ENCODE measurements at regions not wholly inside any gene's neighbourhood (a gene's known extent, or its start where the extent isn't known, plus 50 kb on each side); places are given as distances from the start of the nearest gene placed in this dataset.
"Not testable (repeated sequence)": the region's sequence is repeated elsewhere in the genome, so short reads cannot be mapped to it uniquely, and the experiment has no call there.

DNA sequence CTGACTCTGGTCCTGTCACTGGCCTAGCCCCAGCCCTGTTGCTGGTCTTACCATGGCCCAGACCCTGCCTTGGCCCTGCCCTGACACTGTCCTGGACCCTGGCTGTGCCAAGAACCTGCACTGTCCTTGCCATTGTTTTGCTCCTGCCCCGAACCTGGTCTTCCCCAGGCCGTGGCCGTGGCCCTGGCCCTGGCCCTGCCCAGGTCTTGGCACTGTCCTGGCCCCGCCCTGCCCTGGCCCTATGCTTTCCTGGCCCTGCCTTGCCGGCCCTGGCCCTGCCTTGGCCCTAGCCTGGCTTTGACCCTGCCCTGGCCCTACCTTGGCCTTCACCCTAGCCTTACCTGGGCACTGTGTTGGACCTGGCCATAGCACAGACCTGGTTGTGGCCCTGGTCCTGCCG lies 332.5 kb upstream of the PLGLB1 start:
- not testable (repeated sequence) for ATAC-seq

DNA sequence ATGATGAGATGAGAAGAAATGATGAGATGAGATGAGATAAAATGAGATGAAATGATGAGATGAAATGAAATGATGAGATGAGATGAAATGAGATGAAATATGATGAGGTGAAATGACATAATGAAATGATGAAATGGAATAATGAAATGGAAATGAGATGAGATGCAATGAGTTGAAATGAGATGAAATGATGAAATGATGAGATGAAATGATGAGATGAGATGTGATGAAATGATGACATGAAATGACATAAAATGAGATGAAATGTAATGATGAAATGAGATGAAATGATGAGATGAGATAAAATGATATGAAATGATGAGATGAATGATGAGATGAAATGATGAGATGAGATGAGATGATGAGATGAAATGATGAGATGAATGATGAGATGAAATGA lies 338.6 kb upstream of the PLGLB1 start:
- ATAC-seq, result not testable (repeated sequence)

DNA sequence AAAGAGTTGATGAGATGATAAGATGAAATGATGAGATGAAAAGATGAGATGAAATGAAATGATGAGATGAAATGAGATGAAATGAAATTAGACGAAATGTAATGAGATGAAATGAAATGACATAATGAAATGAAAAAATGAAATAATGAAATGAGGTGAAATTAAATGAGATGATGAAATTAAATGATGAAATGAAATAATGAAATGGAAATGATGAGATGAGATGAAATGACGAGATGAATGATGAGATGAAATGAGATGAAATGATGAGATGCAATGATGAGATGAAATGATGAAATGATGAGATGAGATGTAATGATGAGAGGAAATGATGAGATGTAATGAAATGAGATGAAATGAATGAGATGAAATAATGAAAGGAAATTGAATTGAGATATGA lies 339.3 kb upstream of the PLGLB1 start:
- ATAC-seq, result not testable (repeated sequence)

DNA sequence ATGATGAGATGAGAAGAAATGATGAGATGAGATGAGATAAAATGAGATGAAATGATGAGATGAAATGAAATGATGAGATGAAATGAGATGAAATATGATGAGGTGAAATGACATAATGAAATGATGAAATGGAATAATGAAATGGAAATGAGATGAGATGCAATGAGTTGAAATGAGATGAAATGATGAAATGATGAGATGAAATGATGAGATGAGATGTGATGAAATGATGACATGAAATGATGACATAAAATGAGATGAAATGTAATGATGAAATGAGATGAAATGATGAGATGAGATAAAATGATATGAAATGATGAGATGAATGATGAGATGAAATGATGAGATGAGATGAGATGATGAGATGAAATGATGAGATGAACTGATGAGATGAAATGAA lies 340.2 kb upstream of the PLGLB1 start:
- ATAC-seq, result not testable (repeated sequence)

DNA sequence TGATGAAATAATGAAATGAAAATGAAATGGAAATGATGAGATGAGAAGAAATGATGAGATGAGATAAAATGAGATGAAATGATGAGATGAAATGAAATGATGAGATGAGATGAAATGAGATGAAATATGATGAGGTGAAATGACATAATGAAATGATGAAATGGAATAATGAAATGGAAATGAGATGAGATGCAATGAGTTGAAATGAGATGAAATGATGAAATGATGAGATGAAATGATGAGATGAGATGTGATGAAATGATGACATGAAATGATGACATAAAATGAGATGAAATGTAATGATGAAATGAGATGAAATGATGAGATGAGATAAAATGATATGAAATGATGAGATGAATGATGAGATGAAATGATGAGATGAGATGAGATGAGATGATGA lies 342.7 kb upstream of the PLGLB1 start:
- not testable (repeated sequence) for ATAC-seq

DNA sequence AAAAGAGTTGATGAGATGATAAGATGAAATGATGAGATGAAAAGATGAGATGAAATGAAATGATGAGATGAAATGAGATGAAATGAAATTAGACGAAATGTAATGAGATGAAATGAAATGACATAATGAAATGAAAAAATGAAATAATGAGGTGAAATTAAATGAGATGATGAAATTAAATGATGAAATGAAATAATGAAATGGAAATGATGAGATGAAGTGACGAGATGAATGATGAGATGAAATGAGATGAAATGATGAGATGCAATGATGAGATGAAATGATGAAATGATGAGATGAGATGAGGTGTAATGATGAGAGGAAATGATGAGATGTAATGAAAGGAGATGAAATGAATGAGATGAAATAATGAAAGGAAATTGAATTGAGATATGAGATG lies 343.4 kb upstream of the PLGLB1 start:
- ATAC-seq, result not testable (repeated sequence)

DNA sequence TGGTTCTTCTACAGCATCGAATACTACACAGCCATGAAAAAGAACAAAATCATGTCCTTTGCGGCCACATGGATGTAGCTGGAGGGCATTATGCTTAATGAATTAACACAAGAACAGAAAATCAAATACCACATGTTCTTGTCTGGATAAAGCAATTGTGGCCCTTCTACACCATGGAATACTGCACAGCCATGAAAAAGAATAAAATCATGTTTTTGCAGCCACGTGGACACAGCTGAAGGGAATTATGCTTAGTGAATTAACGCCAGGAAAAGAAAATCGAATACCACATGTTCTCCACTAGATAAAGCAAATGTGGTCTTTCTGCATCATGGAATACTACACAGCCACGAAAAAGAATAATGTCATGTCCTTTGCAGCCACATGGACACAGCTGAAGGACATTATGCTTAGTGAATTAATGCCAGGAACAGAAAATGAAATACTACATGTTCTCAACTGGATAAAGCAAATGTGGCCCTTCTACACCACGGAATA lies 361.8 kb upstream of the PLGLB2 start:
- not testable (repeated sequence) for ATAC-seq

DNA sequence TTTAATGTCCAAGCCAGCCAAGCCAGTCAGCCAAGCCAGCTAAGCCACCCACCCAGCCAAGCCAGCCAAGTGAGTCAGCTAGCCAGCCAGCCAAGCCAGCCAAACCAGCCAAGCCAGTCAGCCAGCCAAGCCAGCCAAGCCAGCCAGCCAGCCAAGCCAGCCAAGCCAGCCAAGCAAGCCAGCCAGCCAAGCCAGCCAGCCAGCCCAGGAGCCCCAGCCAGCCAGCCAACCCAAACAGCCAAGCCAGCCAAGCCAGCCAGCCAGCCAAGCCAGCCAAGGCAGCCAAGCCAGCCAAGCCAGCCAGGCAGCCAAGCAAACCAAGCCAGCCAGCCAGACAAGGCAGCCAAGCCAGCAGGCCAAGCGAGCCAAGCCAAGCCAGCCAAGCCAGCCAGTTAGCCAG lies 352.1 kb upstream of the PLGLB2 start:
- ATAC-seq, result not testable (repeated sequence)

DNA sequence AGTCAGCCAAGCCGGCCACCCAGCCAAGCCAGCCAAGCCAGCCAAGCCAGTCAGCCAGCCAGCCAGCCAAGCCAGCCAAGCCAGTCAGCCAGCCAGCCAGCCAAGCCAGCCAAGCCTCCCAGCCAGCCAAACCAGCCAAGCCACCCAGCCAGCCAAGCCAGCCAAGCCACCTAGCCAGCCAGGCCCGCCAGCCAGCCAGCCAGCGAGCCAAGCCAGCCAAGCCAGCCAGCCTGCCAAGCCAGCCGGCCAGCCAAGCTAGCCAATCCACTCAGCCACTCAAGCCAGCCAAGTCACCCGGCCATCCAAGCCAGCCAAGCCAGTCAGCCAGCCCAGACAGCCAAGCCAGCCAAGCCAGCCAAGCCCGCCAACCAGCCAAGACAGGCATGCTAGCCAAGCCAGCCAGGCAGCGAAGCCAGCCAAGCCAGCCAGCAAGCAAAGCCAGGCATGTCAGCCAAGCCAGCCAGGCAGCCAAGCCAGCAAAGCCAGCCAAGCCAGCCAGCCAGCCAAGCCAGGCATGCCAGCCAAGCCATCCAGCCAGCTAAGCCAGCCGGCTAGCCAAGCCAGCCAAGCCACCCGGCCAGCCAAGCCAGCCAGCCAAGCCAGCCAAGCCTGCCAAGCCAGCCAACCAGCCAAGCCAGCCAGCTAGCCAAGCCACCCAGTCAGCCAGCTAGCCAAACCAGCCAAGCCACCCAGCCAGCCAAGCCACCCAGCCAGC lies 351.2 kb upstream of the PLGLB2 start:
- ATAC-seq, result not testable (repeated sequence)

DNA sequence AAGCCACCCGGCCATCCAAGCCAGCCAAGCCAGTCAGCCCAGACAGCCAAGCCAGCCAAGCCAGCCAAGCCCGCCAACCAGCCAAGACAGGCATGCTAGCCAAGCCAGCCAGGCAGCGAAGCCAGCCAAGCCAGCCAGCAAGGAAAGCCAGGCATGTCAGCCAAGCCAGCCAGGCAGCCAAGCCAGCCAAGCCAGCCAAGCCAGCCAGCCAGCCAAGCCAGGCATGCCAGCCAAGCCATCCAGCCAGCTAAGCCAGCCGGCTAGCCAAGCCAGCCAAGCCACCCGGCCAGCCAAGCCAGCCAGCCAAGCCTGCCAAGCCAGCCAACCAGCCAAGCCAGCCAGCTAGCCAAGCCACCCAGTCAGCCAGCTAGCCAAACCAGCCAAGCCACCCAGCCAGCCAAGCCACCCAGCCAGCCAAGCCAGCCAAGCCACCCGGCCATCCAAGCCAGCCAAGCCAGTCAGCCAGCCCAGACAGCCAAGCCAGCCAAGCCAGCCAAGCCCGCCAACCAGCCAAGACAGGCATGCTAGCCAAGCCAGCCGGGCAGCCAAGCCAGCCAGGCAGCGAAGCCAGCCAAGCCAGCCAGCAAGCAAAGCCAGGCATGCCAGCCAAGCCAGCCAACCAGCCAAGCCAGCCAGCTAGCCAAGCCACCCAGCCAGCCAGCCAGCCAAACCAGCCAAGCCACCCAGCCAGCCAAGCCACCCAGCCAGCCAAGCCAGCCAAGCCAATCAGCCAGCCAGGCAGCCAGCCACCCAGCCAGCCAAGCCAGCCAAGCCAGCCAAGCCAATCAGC lies 350.4 kb upstream of the PLGLB2 start:
- not testable (repeated sequence) for ATAC-seq

DNA sequence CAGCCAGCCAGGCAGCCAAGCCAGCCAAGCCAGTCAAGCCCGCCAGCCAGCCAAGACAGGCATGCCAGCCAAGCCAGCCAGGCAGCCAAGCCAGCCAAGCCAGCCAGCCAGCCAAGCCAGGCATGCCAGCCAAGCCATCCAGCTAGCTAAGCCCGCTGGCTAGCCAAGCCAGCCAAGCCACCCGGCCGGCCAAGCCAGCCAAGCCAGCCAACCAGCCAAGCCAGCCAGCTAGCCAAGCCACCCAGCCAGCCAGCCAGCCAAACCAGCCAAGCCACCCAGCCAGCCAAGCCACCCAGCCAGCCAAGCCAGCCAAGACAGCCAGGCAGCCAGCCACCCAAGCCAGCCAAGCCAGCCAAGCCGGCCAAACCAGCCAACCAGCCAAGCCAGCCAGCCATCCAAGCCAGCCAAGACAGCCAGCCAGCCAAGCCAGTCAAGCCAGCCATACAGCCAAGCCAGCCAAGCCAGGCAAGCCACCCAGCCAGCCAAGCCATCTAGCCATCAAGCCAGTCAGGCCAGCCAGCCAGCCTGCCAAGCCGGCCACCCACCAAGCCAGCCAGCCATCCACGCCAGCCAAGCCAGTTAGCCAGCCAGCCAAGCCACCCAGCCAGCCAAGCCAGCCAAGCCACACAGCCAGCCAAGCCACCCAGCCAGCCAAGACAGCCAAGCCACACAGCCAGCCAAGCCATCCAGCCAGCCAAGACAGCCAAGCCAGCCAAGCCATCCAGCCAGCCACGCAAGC lies 349.2 kb upstream of the PLGLB2 start:
- not testable (repeated sequence) for ATAC-seq

DNA sequence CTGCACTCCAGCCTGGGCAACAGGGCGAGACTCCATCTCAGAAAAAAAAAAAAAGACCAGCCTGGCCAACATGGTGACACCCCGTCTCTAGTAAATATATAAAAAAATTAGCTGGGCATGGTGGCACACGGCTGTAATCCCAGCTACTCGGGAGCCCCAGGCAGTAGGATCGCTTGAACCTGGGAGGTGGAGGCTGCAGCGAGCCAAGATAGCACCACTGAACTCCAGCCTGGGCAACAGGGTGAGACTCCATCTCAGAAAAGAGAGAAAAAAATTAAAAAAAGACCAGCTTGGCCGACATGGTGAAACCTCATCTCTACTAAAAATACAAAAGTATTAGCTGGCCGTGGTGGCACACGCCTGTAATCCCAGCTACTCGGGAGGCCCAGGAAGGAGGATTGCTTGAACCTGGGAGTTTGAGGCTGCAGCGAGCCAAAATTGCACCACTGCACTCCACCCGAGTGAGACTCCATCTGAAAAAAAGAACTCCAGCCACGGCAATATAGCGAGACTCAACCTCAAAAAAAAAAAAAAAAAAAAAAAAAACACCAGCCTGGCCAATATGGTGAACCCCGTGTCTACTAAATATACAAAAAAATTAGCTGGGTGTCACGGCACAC lies 346.1 kb upstream of the PLGLB2 start:
- no peak for ATAC-seq

DNA sequence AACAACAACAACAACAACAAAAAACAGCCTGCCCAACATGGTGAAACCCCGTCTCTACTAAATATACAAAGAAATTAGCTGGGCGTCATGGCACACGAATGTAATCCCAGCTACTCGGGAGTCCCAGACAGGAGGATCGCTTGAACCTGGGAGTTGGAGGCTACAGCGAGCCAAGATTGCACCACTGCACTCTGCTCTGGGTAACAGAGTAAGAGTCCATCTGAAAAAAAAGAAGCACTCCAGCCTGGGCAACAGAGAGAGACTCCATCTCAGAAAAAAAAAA lies 344.1 kb upstream of the PLGLB2 start:
- ATAC-seq, result no peak

DNA sequence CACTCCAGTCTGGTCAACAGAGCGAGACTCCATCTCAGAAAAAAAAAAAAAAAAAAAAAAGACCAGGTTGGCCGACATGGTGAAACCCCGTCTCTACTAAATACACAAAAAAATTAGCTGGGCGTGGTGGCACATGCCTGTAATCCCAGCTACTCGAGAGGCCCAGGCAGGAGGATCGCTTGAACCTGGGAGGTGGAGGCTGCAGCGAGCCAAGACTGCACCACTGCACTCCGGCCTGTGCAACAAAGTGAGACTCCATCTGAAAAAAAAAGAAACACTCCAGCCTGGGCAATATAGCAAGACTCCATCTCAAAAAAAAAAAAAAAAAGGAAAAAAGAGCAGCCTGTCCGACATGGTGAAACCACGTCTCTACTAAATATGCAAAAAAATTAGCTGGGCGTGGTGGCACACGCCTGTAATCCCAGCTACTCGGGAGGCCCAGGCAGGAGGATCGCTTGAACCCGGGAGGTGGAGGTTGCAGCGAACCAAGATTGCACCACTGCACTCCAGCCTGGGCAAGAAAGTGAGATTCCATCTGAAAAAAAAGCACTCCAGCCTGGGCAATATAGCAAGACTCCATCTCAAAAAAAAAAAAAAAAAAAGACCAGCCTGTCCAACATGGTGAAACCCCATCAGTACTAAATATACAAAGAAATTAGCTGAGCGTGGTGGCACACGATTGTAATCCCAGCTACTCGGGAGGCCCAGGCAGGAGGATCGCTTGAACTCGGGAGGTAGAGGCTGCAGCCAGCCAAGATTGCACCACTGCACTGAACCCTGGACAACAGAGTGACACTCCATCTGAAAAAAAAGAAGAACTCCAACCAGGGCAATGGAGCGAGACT lies 343.3 kb upstream of the PLGLB2 start:
- not testable (repeated sequence) for ATAC-seq

DNA sequence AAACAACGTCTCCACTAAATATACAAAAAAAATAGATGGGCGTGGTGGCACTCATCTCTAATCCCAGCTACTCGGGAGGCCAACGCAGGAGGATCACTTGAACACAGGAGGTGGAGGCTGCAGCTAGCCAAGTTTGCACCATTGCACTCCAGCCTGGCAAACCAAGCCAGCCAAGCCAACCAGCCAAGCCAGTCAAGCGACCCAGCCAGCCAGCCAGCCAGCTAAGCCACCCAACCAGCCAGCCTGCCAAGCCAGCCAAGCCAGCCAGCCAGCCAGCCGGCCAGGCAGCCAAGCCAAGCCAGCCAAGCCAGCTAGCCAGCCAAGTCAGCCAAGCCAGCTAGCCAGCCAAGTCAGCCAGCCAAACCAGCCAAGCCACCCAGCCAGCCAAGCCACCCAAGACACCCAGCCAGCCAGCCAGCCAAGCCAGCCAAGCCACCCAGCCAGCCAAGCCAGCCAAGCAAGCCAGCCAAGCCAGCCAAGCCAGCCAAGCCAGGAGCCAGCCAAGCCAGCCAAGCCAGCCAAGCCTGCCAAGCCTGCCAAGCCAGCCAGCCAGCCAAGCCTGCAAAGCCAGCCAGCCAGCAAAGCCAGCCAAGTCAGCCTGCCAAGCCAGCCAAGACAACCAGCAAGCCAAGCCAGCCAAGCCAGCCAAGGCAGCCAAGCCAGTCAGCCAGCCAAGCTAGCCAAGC lies 342.2 kb upstream of the PLGLB2 start:
- not testable (repeated sequence) for ATAC-seq

DNA sequence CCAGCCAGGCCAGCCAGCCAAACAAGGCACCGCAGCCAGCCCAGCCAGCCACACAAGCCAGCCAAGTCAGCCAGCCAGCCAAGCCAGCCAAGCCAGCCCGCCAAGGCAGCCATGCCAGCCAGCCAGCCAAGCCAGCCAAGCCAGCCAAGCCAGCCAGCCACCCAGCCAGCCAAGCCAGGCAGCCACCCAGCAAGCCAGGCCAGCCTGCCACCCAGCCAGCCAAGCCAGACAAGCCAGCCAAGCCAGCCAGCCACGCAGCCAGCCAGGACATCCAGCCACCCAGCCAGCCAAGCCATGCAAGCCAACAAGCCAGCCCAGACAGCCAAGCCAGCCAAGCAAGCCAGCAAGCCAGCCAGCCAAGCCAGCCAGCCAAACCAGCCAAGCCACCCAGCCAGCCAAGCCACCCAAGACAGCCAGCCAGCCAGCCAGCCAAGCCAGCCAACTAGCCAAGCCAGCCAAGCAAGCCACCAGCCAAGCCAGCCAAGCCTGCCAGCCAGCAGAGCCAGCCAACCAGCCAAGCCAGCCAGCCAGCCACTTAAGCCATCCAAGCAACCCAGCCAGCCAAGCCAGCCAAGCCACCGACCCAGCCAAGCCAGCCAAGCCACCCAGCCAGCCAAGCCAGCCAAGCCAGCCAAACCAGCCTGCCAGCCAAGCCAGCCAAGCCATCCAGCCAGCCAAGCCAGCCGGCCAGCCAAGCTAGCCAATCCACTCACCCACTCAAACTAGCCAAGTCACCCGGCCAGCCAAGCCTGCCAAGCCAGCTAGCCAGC lies 341.3 kb upstream of the PLGLB2 start:
- ATAC-seq, result not testable (repeated sequence)

DNA sequence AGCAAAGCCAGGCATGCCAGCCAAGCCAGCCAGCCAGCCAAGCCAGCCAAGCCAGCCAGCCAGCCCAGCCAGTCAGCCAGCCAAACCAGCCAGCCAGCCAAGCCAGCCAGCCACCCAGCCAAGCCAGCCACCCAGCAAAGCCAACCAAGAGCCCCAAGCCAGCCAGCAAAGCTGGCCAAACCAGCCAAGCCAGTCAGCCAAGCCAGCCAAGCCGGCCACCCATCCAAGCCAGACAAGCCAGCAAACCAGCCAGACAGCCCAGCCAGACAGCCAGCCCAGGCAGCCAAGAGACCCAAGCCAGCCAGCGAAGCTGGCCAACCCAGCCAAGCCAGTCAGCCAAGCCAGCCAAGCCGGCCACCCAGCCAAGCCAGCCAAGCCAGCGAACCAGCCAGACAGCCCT lies 338.3 kb upstream of the PLGLB2 start:
- ATAC-seq, result not testable (repeated sequence)

DNA sequence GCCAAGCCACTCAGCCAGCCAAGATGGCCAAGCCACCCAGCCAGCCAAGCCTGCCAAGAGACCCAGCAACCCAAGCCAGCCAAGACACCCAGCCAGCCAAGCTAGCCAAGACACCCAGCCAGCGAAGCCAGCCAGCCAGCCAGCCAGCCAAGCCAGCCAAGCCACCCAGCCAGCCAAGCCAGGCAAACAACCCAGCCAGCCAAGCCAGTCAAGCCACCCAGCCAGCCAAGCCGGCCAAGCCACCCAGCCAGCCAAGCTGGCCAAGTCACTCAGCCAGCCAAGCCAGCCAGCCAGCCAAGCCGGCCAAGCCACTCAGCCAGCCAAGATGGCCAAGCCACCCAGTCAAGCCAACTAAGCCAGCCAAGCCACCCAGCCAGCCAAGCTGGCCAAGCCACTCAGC lies 337.5 kb upstream of the PLGLB2 start:
- not testable (repeated sequence) for ATAC-seq

DNA sequence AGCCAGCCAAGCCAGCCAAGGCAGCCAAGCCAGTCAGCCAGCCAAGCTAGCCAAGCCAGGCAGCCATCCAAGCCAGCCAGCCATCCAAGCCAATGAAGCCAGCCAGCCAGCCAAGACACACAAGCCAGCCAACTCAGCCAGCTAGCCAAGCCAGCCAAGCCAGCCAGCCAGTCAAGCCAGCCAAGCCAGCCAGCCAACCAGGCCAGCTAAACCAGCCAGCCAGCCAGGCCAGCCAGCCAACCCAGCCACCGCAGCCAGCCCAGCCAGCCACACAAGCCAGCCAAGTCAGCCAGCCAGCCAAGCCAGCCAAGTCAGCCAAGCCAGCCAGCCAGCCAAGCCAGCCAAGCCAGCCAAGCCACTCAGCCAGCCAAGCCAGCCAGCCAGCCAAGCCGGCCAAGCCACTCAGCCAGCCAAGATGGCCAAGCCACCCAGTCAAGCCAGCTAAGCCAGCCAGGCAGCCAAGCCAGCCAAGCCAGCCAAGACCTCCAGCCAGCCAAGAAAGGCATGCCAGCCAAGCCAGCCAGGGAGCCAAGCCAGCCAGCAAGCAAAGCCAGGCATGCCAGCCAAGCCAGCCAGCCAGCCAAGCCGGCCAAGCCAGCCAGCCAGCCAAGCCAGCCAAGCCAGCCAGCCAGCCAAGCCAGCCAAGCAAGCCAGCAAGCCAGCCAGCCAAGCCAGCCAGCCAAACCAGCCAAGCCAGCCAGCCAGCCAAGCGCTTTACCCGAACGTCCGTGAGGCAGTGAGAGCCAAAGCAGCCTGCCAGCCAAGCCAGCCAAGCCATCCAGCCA lies 335.7 kb upstream of the PLGLB2 start:
- ATAC-seq, result not testable (repeated sequence)

DNA sequence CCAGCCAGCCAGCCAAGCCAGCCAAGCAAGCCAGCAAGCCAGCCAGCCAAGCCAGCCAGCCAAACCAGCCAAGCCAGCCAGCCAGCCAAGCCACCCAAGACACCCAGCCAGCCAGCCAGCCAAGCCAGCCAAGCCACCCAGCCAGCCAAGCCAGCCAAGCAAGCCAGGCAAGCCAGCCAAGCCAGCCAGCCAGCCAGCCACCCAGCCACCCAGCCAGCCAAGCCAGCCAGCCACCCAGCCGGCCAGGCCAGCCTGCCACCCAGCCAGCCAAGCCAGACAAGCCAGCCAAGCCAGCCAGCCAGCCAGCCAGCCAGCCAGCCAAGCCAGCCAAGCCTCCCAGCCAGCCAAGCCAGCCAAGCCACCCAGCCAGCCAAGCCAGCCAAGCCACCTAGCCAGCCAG lies 333.6 kb upstream of the PLGLB2 start:
- ATAC-seq, result not testable (repeated sequence)
